Left lung (tissue), 4 donors: ENCODE measurements at regions not wholly inside any gene's neighbourhood (a gene's known extent, or its start where the extent isn't known, plus 50 kb on each side); places are given as distances from the start of the nearest gene placed in this dataset.

Experiments
- ATAC-seq: fragments of 200-7000 bp; cut with Tn5 transposase; one replicate; pipeline ENCODE4 v1.9.1; 2020; ENCODE audit warnings: moderate library complexity
- DNase-seq, 4 donors: peaks; one replicate each; pipeline ENCODE4 v3.0.0-alpha.2; 2013 to 2020
- H3K27ac ChIP-seq, 2 donors: fragments of 200-600 bp; sonication (generic) in 1 of 2; one replicate each; pipeline versions ENCODE4 v1.5.0 to v1.8.0; 2020 to 2021
- H3K27me3 ChIP-seq, 2 donors: fragments of 200-600 bp; sonication (generic) in 1 of 2; one replicate each; pipeline versions ENCODE4 v1.5.0 to v1.8.0; 2020 to 2021
- H3K36me3 ChIP-seq, 2 donors: fragments of 200-600 bp; sonication (generic) in 1 of 2; one replicate each; pipeline versions ENCODE4 v1.5.0 to v1.8.0; 2020 to 2021
- H3K4me1 ChIP-seq, 2 donors: fragments of 200-600 bp; one replicate each; pipeline ENCODE4 v1.8.0; 2021
- H3K4me3 ChIP-seq, 2 donors: fragments of 200-600 bp; sonication (generic) in 1 of 2; one replicate each; pipeline versions ENCODE4 v1.5.0 to v1.8.0; 2020 to 2021; ENCODE audit warnings: mild to moderate bottlenecking in 1 of 2
- H3K9me3 ChIP-seq, 2 donors: fragments of 200-600 bp; sonication (generic) in 1 of 2; one replicate each; pipeline versions ENCODE4 v1.5.0 to v1.8.0; 2020 to 2021
- CTCF ChIP-seq, 2 donors: fragments of 200-600 bp; sonication (generic) in 1 of 2; IDR thresholded peaks; one replicate each; pipeline versions ENCODE4 v1.5.0 to v1.8.0; 2021; ENCODE audit warnings: antibody characterized with exemption in 2 of 2
- intact Hi-C, 2 donors: fragments of 100-400 bp; cut with DNase I; formaldehyde crosslinking; loops; one replicate each; pipeline versions ENCODE4 v1.11.2 to v1.14.2; 2022
- donor health status: DM: no; HTN: yes; CAD: no.
- donor health status: DM: no; HTN: no; CAD: no.

GRCh38 chr13:34417896-34418295 lies 524.2 kb upstream of the NBEA start:
- H3K4me1 ChIP-seq, result no peaks in the 10 kb centered on the region
- H3K4me3 ChIP-seq, result no peak overlapping the region
- no peak for ATAC-seq
- H3K9me3 ChIP-seq, result peaks cover 0 to 7% of the 10 kb centered on the region in 2 donors
- no peaks in the 10 kb centered on the region for H3K36me3 ChIP-seq
- TF ChIP-seq CTCF (IDR thresholded peaks at IDR 0.05), result no peak
- DNase-seq, result no peak
- no peak overlapping the region for H3K27ac ChIP-seq
- intact Hi-C loops, result no loop called here
- no peaks in the 10 kb centered on the region for H3K27me3 ChIP-seq

- Histone ChIP-seq H3K4me3 (no peak overlapping the region), H3K9me3 (peaks cover 0 to 9% of the 10 kb centered on the region in 2 donors), H3K27me3 (no peaks in the 10 kb centered on the region), H3K4me1 (no peaks in the 10 kb centered on the region), H3K36me3 (no peaks in the 10 kb centered on the region), H3K27ac (no peak overlapping the region)
- no peak for TF ChIP-seq CTCF (IDR thresholded peaks at IDR 0.05)
- intact Hi-C loops, result no loop called here
- ATAC-seq (no peak), DNase-seq (peak in 2 of 4 donors; percentile 63 to 85)
Observed at GRCh38 chr13:34419025-34419424, 523.0 kb upstream of the NBEA start.

- no peak for TF ChIP-seq CTCF (IDR thresholded peaks at IDR 0.05)
- no peaks in the 10 kb centered on the region for H3K36me3 ChIP-seq
- H3K4me3 ChIP-seq, result no peak overlapping the region
- H3K4me1 ChIP-seq, result no peaks in the 10 kb centered on the region
- no peaks in the 10 kb centered on the region for H3K27me3 ChIP-seq
- peaks cover 0 to 6% of the 10 kb centered on the region in 2 donors for H3K9me3 ChIP-seq
- DNase-seq (no peak), ATAC-seq (no peak)
- H3K27ac ChIP-seq, result no peak overlapping the region
- intact Hi-C loops, result no loop called here
Observed at GRCh38 chr13:34419755-34420154, 522.3 kb upstream of the NBEA start.

- Histone ChIP-seq H3K9me3 (peaks cover 0 to 6% of the 10 kb centered on the region in 2 donors), H3K36me3 (no peaks in the 10 kb centered on the region), H3K4me3 (no peak overlapping the region), H3K4me1 (no peaks in the 10 kb centered on the region), H3K27ac (no peak overlapping the region), H3K27me3 (no peaks in the 10 kb centered on the region)
- DNase-seq (no peak), ATAC-seq (no peak)
- TF ChIP-seq CTCF (IDR thresholded peaks at IDR 0.05), result no peak
- intact Hi-C loops, result no loop called here
Observed at GRCh38 chr13:34420702-34421346, 521.2 kb upstream of the NBEA start.

- Histone ChIP-seq H3K9me3 (peaks cover 0 to 6% of the 10 kb centered on the region in 2 donors), H3K4me1 (no peaks in the 10 kb centered on the region), H3K27ac (no peak overlapping the region), H3K4me3 (no peak overlapping the region), H3K36me3 (no peaks in the 10 kb centered on the region), H3K27me3 (no peaks in the 10 kb centered on the region)
- no peak for TF ChIP-seq CTCF (IDR thresholded peaks at IDR 0.05)
- DNase-seq (no peak), ATAC-seq (no peak)
- intact Hi-C loops, result no loop called here
Observed at GRCh38 chr13:34421347-34421719, 520.7 kb upstream of the NBEA start.
